HCT116 (cell line): ENCODE measurements at regions not wholly inside any gene's neighbourhood (a gene's known extent, or its start where the extent isn't known, plus 50 kb on each side); places are given as distances from the start of the nearest gene placed in this dataset.

Experiments
- ATAC-seq: fragments of 200-7000 bp; cut with Tn5 transposase; 2 replicates; pipeline ENCODE4 v1.9.1; 2020; ENCODE audit warnings: mild to moderate bottlenecking, moderate library complexity
- BruUV-seq: library from RNA; stranded (reverse); fragments of 400-500 nt; replicated peaks from 2 replicates; lab custom pipeline; 2021; lab: Mats Ljungman, UMichigan
- CTCF ChIA-PET: fragments of 300-600 bp; sonication (Branson Sonifier 250); formaldehyde crosslinking; loops from one replicate; lab custom pipeline; 2021; ENCODE audit warnings: antibody characterized with exemption; lab: Charles Lee
- POLR2A ChIA-PET: fragments of 300-600, 350-600 bp; sonication (Branson Sonifier 250); formaldehyde crosslinking; loops from one replicate; lab custom pipeline; 2021; ENCODE audit warnings: antibody characterized with exemption; lab: Charles Lee
- RAD21 ChIA-PET, 2 experiments: fragments of 300-600 bp; sonication (Branson Sonifier 250); formaldehyde crosslinking; loops; one replicate each; lab custom pipeline; 2023; ENCODE audit warnings: low total read pairs in 2 of 2; ENCODE audit not compliant: uncharacterized antibody in 2 of 2, unreplicated experiment in 2 of 2, low non-redundant PET in 1 of 2; lab: Charles Lee
- DNase-seq: peaks from one replicate; pipeline ENCODE4 v3.0.0-alpha.2; 2010; ENCODE audit warnings: low read depth, low spot score
- H2AFZ ChIP-seq: fragments of 200-600 bp; shearing (Covaris generic), sonication (generic); 2 replicates; pipeline ENCODE4 v1.6.1; 2017; ENCODE audit warnings: low read depth, mixed run types, mixed read lengths, antibody characterized with exemption, low read length; ENCODE audit not compliant: poor library complexity, severe bottlenecking
- H3K27ac ChIP-seq: 2 replicates; pipeline ENCODE4 v1.5.1; 2012; ENCODE audit warnings: low read depth, low read length
- H3K27me3 ChIP-seq: fragments of 200-600 bp; sonication (generic); 2 replicates; pipeline ENCODE4 v1.6.1; 2016; ENCODE audit warnings: mixed run types, low read length, mixed read lengths; ENCODE audit not compliant: insufficient read depth
- H3K36me3 ChIP-seq, 2 experiments: fragments of 200-500 bp in 1 of 2; fragments of 200-600 bp in 1 of 2; sonication (Bioruptor generic) in 1 of 2; sonication (generic) in 1 of 2; 2 replicates each; pipeline versions ENCODE4 v1.5.1 to v1.6.1; 2014 to 2016; ENCODE audit warnings: low read length in 2 of 2, inconsistent platforms in 1 of 2, mixed read lengths in 1 of 2, mixed run types in 1 of 2; ENCODE audit not compliant: insufficient read depth in 2 of 2, control insufficient read depth in 1 of 2
- H3K4me1 ChIP-seq, 2 experiments: fragments of 200-600 bp in 1 of 2; sonication (generic) in 1 of 2; 2 replicates each; pipeline versions ENCODE4 v1.5.1 to v1.6.1; 2012 to 2017; ENCODE audit warnings: low read length in 2 of 2, inconsistent platforms in 1 of 2, mild to moderate bottlenecking in 1 of 2, mixed read lengths in 1 of 2, mixed run types in 1 of 2, moderate library complexity in 1 of 2; ENCODE audit not compliant: insufficient read depth in 2 of 2, control insufficient read depth in 1 of 2
- H3K4me2 ChIP-seq: fragments of 200-600 bp; sonication (generic); 2 replicates; pipeline ENCODE4 v1.6.1; 2017; ENCODE audit warnings: mixed run types, low read length, mixed read lengths
- H3K4me3 ChIP-seq, 2 experiments: fragments of 200-600 bp in 1 of 2; sonication (generic) in 1 of 2; replicated peaks in 1 of 2; 2 replicates each; pipeline ENCODE4 v1.5.1; 2011 to 2016; ENCODE audit warnings: low read length in 2 of 2, control low read depth in 1 of 2, low read depth in 1 of 2, mild to moderate bottlenecking in 1 of 2, mixed read lengths in 1 of 2, mixed run types in 1 of 2
- H3K79me2 ChIP-seq: fragments of 200-600 bp; sonication (generic); 2 replicates; pipeline ENCODE4 v1.6.1; 2017; ENCODE audit warnings: mild to moderate bottlenecking, mixed run types, low read length, moderate library complexity, mixed read lengths; ENCODE audit not compliant: insufficient read depth
- H3K9ac ChIP-seq: fragments of 200-600 bp; sonication (generic); 2 replicates; pipeline ENCODE4 v1.6.1; 2016; ENCODE audit warnings: low read length, mixed read lengths
- H3K9me2 ChIP-seq: fragments of 200-600 bp; sonication (generic), shearing (Covaris generic); 2 replicates; pipeline ENCODE4 v1.6.1; 2017; ENCODE audit warnings: mixed run types, mild to moderate bottlenecking, moderate library complexity; ENCODE audit not compliant: insufficient read depth
- H3K9me3 ChIP-seq, 2 experiments: fragments of 200-500 bp in 1 of 2; fragments of 200-600 bp in 1 of 2; sonication (Bioruptor generic) in 1 of 2; sonication (generic) in 1 of 2; 2 replicates each; pipeline ENCODE4 v1.6.1; 2014 to 2017; ENCODE audit warnings: low read length in 2 of 2, mixed read lengths in 2 of 2, inconsistent platforms in 1 of 2, low read depth in 1 of 2, mild to moderate bottlenecking in 1 of 2, mixed run types in 1 of 2, moderate library complexity in 1 of 2; ENCODE audit not compliant: control insufficient read depth in 1 of 2, insufficient read depth in 1 of 2
- H4K20me1 ChIP-seq: fragments of 200-600 bp; sonication (generic), shearing (Covaris generic); 2 replicates; pipeline ENCODE4 v1.6.1; 2017; ENCODE audit warnings: mixed run types, mild to moderate bottlenecking, moderate library complexity; ENCODE audit not compliant: insufficient read depth
- CTCF ChIP-seq, 3 experiments: fragments of 200-600 bp in 1 of 3; sonication (generic) in 1 of 3; IDR thresholded peaks in 2 of 3; conservative IDR thresholded peaks in 1 of 3; 2 replicates each; pipeline ENCODE4 v1.5.1; 2012 to 2017; ENCODE audit warnings: low read depth in 2 of 3, low read length in 2 of 3, antibody characterized with exemption in 1 of 3, borderline replicate concordance in 1 of 3, control low read depth in 1 of 3, mild to moderate bottlenecking in 1 of 3, mixed read lengths in 1 of 3, mixed run types in 1 of 3, moderate library complexity in 1 of 3; ENCODE audit not compliant: insufficient read depth in 1 of 3
- EGR1 ChIP-seq: IDR thresholded peaks from 2 replicates; pipeline ENCODE4 v1.6.1; 2012; ENCODE audit warnings: low read depth
- ELF1 ChIP-seq: IDR thresholded peaks from 2 replicates; pipeline ENCODE4 v1.6.1; 2012; ENCODE audit warnings: low read depth, borderline replicate concordance
- SRF ChIP-seq: IDR thresholded peaks from 2 replicates; pipeline ENCODE4 v1.6.1; 2012; ENCODE audit warnings: low read depth
- ZFX ChIP-seq: fragments of 450-650 bp; IDR thresholded peaks from 2 replicates; pipeline ENCODE4 v1.6.1; 2017
- intact Hi-C: fragments of 100-400 bp; cut with micrococcal nuclease; formaldehyde crosslinking; loops from 2 replicates; pipeline ENCODE4 v1.10.0; 2022

GRCh38 chr12:25698772-25699171 is 145.7 kb upstream of the LMNTD1 start:
- CTCF ChIA-PET, result no interaction called here
- no peak overlapping the region for H3K9ac ChIP-seq

DNA sequence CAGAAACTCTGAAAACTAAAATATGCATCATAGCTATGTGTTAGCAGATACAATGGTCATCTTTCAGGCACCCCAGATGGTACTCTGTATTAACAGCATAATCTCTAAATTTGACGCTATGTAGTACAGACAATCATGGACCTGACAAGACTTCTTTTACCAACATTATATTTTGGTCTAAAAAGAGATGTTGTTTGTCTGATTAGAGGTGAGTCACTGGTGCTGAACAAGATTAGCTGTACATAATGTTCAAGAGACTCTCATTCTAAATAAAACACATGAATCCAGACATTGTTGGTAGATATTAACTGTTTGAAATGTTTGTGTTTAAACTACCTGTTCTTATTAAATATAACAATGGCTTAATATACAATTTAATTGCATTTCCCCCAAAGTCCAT is 146.4 kb upstream of the LMNTD1 start:
- Histone ChIP-seq H3K9me3 (no peaks in the 10 kb centered on the region), H4K20me1 (no peaks in the 10 kb centered on the region), H3K79me2 (no peaks in the 10 kb centered on the region), H3K36me3 (no peaks in the 10 kb centered on the region), H3K27ac (no peak overlapping the region), H3K9ac (no peak overlapping the region), H3K4me1 (peaks cover 0 to 5% of the 10 kb centered on the region in 2 experiments; a peak in 1 of 4 replicates), H3K9me2 (no peaks in the 10 kb centered on the region), H3K4me3 (no peak overlapping the region), H2AFZ (no peak overlapping the region), H3K27me3 (no peaks in the 10 kb centered on the region), H3K4me2 (no peak overlapping the region)
- ATAC-seq (no peak), DNase-seq (no peak)
- ChIA-PET CTCF (no interaction called here), POLR2A (no interaction called here), RAD21 (no interaction called here)
- TF ChIP-seq SRF (no peak), ZFX (no peak)
- BruUV-seq, result no TSS peak
- intact Hi-C loops, result no loop called here

More at GRCh38 chr12:25698772-25699171, 145.7 kb upstream of the LMNTD1 start:
- intact Hi-C loops, result no loop called here
- ATAC-seq (no peak), DNase-seq (no peak)
- Histone ChIP-seq H3K9me2 (no peaks in the 10 kb centered on the region), H3K9me3 (no peaks in the 10 kb centered on the region), H3K4me2 (no peak overlapping the region), H2AFZ (no peak overlapping the region), H3K36me3 (no peaks in the 10 kb centered on the region), H3K79me2 (no peaks in the 10 kb centered on the region), H3K4me3 (no peak overlapping the region), H3K4me1 (peaks cover 0 to 5% of the 10 kb centered on the region in 2 experiments; a peak in 1 of 4 replicates), H4K20me1 (no peaks in the 10 kb centered on the region), H3K27me3 (no peaks in the 10 kb centered on the region), H3K27ac (no peak overlapping the region)
- BruUV-seq, result no TSS peak
- ChIA-PET RAD21 (no interaction called here), POLR2A (no interaction called here)
- no peak for TF ChIP-seq ELF1
- no peak for TF ChIP-seq CTCF (IDR thresholded peaks at IDR 0.05 in 2 of 3, conservative IDR thresholded peaks at IDR 0.05 in 1 of 3; ENCODE audit: borderline replicate concordance in 1 of 3, insufficient read depth in 1 of 3, low read depth in 2 of 3, low read length in 2 of 3)
- no peak for TF ChIP-seq EGR1
